ENCODE measurements at regions not wholly inside any gene's neighbourhood (a gene's known extent, or its start where the extent isn't known, plus 50 kb on each side); places are given as distances from the start of the nearest gene placed in this dataset.

- no peak overlapping the region for H3K4me3 ChIP-seq (replicated peaks; ENCODE audit: low read depth, low read length)
- no peak for TF ChIP-seq CTCF (IDR thresholded peaks at IDR 0.05; ENCODE audit: insufficient read depth, low read length, poor library complexity, severe bottlenecking)
- H3K27me3 ChIP-seq (replicated peaks; ENCODE audit: control insufficient read depth, insufficient read depth, low read length): no peaks in the 10 kb centered on the region
- no peak for DNase-seq (ENCODE audit: extremely low read depth, insufficient read length)
- H3K36me3 ChIP-seq (ENCODE audit: control insufficient read depth, insufficient read depth, low read length): no peaks in the 10 kb centered on the region
Observed at GRCh38 chr13:104376588-104376987, 1310.4 kb upstream of the SLC10A2 start.

GRCh38 chr13:104375614-104376013 is 1309.4 kb upstream of the SLC10A2 start:
- Histone ChIP-seq H3K4me3 (replicated peaks; ENCODE audit: low read depth, low read length) (no peak overlapping the region), H3K36me3 (ENCODE audit: control insufficient read depth, insufficient read depth, low read length) (no peaks in the 10 kb centered on the region), H3K27me3 (replicated peaks; ENCODE audit: control insufficient read depth, insufficient read depth, low read length) (no peaks in the 10 kb centered on the region)
- DNase-seq (ENCODE audit: extremely low read depth, insufficient read length): no peak
- no peak for TF ChIP-seq CTCF (IDR thresholded peaks at IDR 0.05; ENCODE audit: insufficient read depth, low read length, poor library complexity, severe bottlenecking)

- H3K4me3 ChIP-seq (replicated peaks; ENCODE audit: low read depth, low read length): no peak overlapping the region
- H3K36me3 ChIP-seq (ENCODE audit: control insufficient read depth, insufficient read depth, low read length): no peaks in the 10 kb centered on the region
- no peaks in the 10 kb centered on the region for H3K27me3 ChIP-seq (replicated peaks; ENCODE audit: control insufficient read depth, insufficient read depth, low read length)
- no peak for DNase-seq (ENCODE audit: extremely low read depth, insufficient read length)
- no peak for TF ChIP-seq CTCF (IDR thresholded peaks at IDR 0.05; ENCODE audit: insufficient read depth, low read length, poor library complexity, severe bottlenecking)
Observed at GRCh38 chr13:104372095-104372655, 1306.0 kb upstream of the SLC10A2 start.

GRCh38 chr13:104365430-104365829 is 1299.2 kb upstream of the SLC10A2 start:
- H3K36me3 ChIP-seq (ENCODE audit: control insufficient read depth, insufficient read depth, low read length): no peaks in the 10 kb centered on the region
- no peak for DNase-seq (ENCODE audit: extremely low read depth, insufficient read length)
- no peak for TF ChIP-seq CTCF (IDR thresholded peaks at IDR 0.05; ENCODE audit: insufficient read depth, low read length, poor library complexity, severe bottlenecking)
- no peaks in the 10 kb centered on the region for H3K27me3 ChIP-seq (replicated peaks; ENCODE audit: control insufficient read depth, insufficient read depth, low read length)
- H3K4me3 ChIP-seq (replicated peaks; ENCODE audit: low read depth, low read length): no peak overlapping the region

- Histone ChIP-seq H3K36me3 (ENCODE audit: control insufficient read depth, insufficient read depth, low read length) (no peaks in the 10 kb centered on the region), H3K27me3 (replicated peaks; ENCODE audit: control insufficient read depth, insufficient read depth, low read length) (no peaks in the 10 kb centered on the region), H3K4me3 (replicated peaks; ENCODE audit: low read depth, low read length) (no peak overlapping the region)
- no peak for TF ChIP-seq CTCF (IDR thresholded peaks at IDR 0.05; ENCODE audit: insufficient read depth, low read length, poor library complexity, severe bottlenecking)
- DNase-seq (ENCODE audit: extremely low read depth, insufficient read length): no peak
Observed at GRCh38 chr13:104357672-104358354, 1291.6 kb upstream of the SLC10A2 start.
